HepG2 (cell line): ENCODE measurements at regions not wholly inside any gene's neighbourhood (a gene's known extent, or its start where the extent isn't known, plus 50 kb on each side); places are given as distances from the start of the nearest gene placed in this dataset.

Experiments
- CHD2 ChIP-seq: IDR thresholded peaks from 2 replicates; pipeline ENCODE4 v1.6.1; 2011; ENCODE audit warnings: low read depth, low read length, improper control_type of control experiment
- GATA4 ChIP-seq: sonication (generic); IDR thresholded peaks from 2 replicates; pipeline ENCODE4 v1.6.1; 2016; ENCODE audit warnings: antibody characterized with exemption, low read depth, borderline replicate concordance
- NPAS2 ChIP-seq: sonication (generic); formaldehyde crosslinking; IDR thresholded peaks from 2 replicates; pipeline ENCODE4 v1.8.0; 2022; ENCODE audit warnings: mild to moderate bottlenecking, missing genetic modification reagents, borderline replicate concordance
- NR2F1 ChIP-seq, 2 experiments: fragments of 450-650 bp in 1 of 2; formaldehyde crosslinking in 1 of 2; IDR thresholded peaks; 2 replicates each; pipeline versions ENCODE4 v1.5.0 to v1.6.1; 2016 to 2020; ENCODE audit warnings: mild to moderate bottlenecking in 1 of 2, missing compliant biosample characterization in 1 of 2, missing genetic modification reagents in 1 of 2, moderate library complexity in 1 of 2
- ZBTB3 ChIP-seq: sonication (generic); formaldehyde crosslinking; IDR thresholded peaks from 2 replicates; pipeline ENCODE4 v1.4.0; 2020; ENCODE audit warnings: low read depth, mild to moderate bottlenecking, moderate library complexity, missing genetic modification reagents, borderline replicate concordance
- ZNF260 ChIP-seq: sonication (generic); formaldehyde crosslinking; IDR thresholded peaks from 2 replicates; pipeline ENCODE4 v1.4.0; 2020; ENCODE audit warnings: missing genetic modification reagents, low read depth, mild to moderate bottlenecking, borderline replicate concordance
- ZNF557 ChIP-seq: sonication (generic); formaldehyde crosslinking; IDR thresholded peaks from 2 replicates; pipeline ENCODE4 v1.4.0; 2020; ENCODE audit warnings: missing genetic modification reagents
- TF ChIP-seq, protein P1 (sequence below): sonication (generic); formaldehyde crosslinking; IDR thresholded peaks from 2 replicates; pipeline ENCODE4 v1.4.0; 2020; ENCODE audit warnings: missing genetic modification reagents
- TF ChIP-seq, protein P2 (sequence below): sonication (generic); formaldehyde crosslinking; IDR thresholded peaks from 2 replicates; pipeline ENCODE4 v1.4.0; 2020; ENCODE audit warnings: missing genetic modification reagents
- TF ChIP-seq, protein P3 (sequence below): sonication (generic); formaldehyde crosslinking; IDR thresholded peaks from 2 replicates; pipeline ENCODE4 v1.9.0; 2021; ENCODE audit warnings: missing genetic modification reagents, mild to moderate bottlenecking, borderline replicate concordance

DNA sequence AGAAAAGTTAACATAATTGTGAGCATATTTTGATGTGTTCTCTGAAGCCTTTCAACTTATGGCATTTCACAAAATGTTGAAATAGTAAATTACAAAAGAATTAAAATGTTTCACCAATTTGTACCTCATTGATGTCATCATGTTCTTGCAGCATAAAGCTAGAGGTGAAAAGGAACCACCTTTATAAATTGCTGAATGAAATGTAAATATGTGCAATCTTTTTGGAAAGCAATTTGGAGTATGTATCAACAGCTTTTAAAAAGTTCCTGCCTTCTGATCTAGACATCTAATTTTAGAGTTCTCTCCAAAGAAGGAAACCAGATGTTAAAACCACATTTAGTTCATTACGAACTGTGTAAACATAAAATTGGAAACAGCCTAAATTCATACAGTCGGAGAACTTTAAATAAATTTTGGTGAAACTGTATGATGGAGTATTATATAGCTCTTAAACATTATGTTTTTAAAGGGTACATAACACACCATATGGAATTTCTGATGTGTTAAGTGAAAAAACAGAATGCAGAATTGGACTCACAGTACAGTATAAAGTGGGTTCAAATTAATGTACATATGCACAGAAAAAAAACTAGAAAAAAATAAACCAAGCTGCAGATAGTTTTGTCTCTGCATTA lies 311.2 kb upstream of the NAALADL2 start (continued):
- TF ChIP-seq ZNF557 (CRISPR knock-in tag) (no peak), ZBTB3 (CRISPR knock-in tag) (no peak), ZNF260 (no peak), NR2F1 (CRISPR knock-in tag; IDR thresholded peaks at IDR 0.05) (no peak), CHD2 (no peak), GATA4 (no peak), NPAS2 (no peak)
- TF ChIP-seq, protein P1, sequence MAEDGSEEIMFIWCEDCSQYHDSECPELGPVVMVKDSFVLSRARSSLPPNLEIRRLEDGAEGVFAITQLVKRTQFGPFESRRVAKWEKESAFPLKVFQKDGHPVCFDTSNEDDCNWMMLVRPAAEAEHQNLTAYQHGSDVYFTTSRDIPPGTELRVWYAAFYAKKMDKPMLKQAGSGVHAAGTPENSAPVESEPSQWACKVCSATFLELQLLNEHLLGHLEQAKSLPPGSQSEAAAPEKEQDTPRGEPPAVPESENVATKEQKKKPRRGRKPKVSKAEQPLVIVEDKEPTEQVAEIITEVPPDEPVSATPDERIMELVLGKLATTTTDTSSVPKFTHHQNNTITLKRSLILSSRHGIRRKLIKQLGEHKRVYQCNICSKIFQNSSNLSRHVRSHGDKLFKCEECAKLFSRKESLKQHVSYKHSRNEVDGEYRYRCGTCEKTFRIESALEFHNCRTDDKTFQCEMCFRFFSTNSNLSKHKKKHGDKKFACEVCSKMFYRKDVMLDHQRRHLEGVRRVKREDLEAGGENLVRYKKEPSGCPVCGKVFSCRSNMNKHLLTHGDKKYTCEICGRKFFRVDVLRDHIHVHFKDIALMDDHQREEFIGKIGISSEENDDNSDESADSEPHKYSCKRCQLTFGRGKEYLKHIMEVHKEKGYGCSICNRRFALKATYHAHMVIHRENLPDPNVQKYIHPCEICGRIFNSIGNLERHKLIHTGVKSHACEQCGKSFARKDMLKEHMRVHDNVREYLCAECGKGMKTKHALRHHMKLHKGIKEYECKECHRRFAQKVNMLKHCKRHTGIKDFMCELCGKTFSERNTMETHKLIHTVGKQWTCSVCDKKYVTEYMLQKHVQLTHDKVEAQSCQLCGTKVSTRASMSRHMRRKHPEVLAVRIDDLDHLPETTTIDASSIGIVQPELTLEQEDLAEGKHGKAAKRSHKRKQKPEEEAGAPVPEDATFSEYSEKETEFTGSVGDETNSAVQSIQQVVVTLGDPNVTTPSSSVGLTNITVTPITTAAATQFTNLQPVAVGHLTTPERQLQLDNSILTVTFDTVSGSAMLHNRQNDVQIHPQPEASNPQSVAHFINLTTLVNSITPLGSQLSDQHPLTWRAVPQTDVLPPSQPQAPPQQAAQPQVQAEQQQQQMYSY (CRISPR knock-in tag): no peak
- TF ChIP-seq, protein P2, sequence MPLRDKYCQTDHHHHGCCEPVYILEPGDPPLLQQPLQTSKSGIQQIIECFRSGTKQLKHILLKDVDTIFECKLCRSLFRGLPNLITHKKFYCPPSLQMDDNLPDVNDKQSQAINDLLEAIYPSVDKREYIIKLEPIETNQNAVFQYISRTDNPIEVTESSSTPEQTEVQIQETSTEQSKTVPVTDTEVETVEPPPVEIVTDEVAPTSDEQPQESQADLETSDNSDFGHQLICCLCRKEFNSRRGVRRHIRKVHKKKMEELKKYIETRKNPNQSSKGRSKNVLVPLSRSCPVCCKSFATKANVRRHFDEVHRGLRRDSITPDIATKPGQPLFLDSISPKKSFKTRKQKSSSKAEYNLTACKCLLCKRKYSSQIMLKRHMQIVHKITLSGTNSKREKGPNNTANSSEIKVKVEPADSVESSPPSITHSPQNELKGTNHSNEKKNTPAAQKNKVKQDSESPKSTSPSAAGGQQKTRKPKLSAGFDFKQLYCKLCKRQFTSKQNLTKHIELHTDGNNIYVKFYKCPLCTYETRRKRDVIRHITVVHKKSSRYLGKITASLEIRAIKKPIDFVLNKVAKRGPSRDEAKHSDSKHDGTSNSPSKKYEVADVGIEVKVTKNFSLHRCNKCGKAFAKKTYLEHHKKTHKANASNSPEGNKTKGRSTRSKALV (CRISPR knock-in tag): no peak
- TF ChIP-seq, protein P3, sequence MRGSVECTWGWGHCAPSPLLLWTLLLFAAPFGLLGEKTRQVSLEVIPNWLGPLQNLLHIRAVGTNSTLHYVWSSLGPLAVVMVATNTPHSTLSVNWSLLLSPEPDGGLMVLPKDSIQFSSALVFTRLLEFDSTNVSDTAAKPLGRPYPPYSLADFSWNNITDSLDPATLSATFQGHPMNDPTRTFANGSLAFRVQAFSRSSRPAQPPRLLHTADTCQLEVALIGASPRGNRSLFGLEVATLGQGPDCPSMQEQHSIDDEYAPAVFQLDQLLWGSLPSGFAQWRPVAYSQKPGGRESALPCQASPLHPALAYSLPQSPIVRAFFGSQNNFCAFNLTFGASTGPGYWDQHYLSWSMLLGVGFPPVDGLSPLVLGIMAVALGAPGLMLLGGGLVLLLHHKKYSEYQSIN: no peak
